ENCODE measurements at regions not wholly inside any gene's neighbourhood (a gene's known extent, or its start where the extent isn't known, plus 50 kb on each side); places are given as distances from the start of the nearest gene placed in this dataset.
"Not testable (repeated sequence)": the region's sequence is repeated elsewhere in the genome, so short reads cannot be mapped to it uniquely, and the experiment has no call there.

GRCh38 chr1:200316148-200316803, 93.6 kb downstream of the ZNF281 start:
- no peak for DNase-seq

GRCh38 chr1:200314085-200314750, 95.6 kb downstream of the ZNF281 start:
- DNase-seq = no peak

- DNase-seq = no peak
Measured at GRCh38 chr1:200311256-200311655, 98.6 kb downstream of the ZNF281 start.

- no peak for DNase-seq
Measured at GRCh38 chr1:200310824-200311223, 99.0 kb downstream of the ZNF281 start.

- no peak for DNase-seq
Measured at GRCh38 chr1:200307755-200308066, 102.1 kb downstream of the ZNF281 start.

GRCh38 chr1:200306944-200307754, 102.7 kb downstream of the ZNF281 start:
- peak; percentile 12 for DNase-seq

- DNase-seq = no peak
Measured at GRCh38 chr1:200305806-200306205, 104.0 kb downstream of the ZNF281 start.

- no peak for DNase-seq
Measured at GRCh38 chr1:200304171-200304570, 105.7 kb downstream of the ZNF281 start.

- DNase-seq = no peak
Measured at GRCh38 chr1:200302921-200303290, 106.9 kb downstream of the ZNF281 start.

- no peak for DNase-seq
Measured at GRCh38 chr1:200302192-200302920, 107.5 kb downstream of the ZNF281 start.

GRCh38 chr1:200301152-200301551, 108.7 kb downstream of the ZNF281 start:
- no peak for DNase-seq

GRCh38 chr1:200299571-200299970, 110.3 kb downstream of the ZNF281 start:
- no peak for DNase-seq

GRCh38 chr1:200298242-200298641, 111.6 kb downstream of the ZNF281 start:
- DNase-seq = no peak

GRCh38 chr1:200296091-200296661, 113.7 kb downstream of the ZNF281 start:
- peak; percentile 19 for DNase-seq

- DNase-seq = peak; percentile 25
Measured at GRCh38 chr1:200294241-200294640, 115.6 kb downstream of the ZNF281 start.

- no peak for DNase-seq
Measured at GRCh38 chr1:200292699-200293098, 117.1 kb downstream of the ZNF281 start.

- no peak for DNase-seq
Measured at GRCh38 chr1:200291106-200291505, 118.7 kb downstream of the ZNF281 start.

GRCh38 chr1:200290010-200290685, 119.7 kb downstream of the ZNF281 start:
- no peak for DNase-seq

- DNase-seq = no peak
Measured at GRCh38 chr1:200288226-200288625, 121.6 kb downstream of the ZNF281 start.

- not testable (repeated sequence) for DNase-seq
Measured at GRCh38 chr1:200284236-200284635, 125.6 kb downstream of the ZNF281 start.

GRCh38 chr1:200282497-200283122, 127.2 kb downstream of the ZNF281 start:
- no peak for DNase-seq
